OCI-LY3 (cell line): ENCODE measurements at regions not wholly inside any gene's neighbourhood (a gene's known extent, or its start where the extent isn't known, plus 50 kb on each side); places are given as distances from the start of the nearest gene placed in this dataset.

Experiments
- EZH2phosphoT487 ChIP-seq: fragments of 200-600 bp; shearing (Covaris generic); IDR thresholded peaks from 2 replicates; pipeline ENCODE4 v1.6.1; 2018; ENCODE audit warnings: antibody characterized with exemption, mixed run types, low read depth
- TF ChIP-seq, protein P1 (sequence below): fragments of 200-600, 300-600 bp; sonication (generic); IDR thresholded peaks from 2 replicates; pipeline ENCODE4 v1.5.1; 2014; ENCODE audit warnings: antibody characterized with exemption, low read length, low read depth

DNA sequence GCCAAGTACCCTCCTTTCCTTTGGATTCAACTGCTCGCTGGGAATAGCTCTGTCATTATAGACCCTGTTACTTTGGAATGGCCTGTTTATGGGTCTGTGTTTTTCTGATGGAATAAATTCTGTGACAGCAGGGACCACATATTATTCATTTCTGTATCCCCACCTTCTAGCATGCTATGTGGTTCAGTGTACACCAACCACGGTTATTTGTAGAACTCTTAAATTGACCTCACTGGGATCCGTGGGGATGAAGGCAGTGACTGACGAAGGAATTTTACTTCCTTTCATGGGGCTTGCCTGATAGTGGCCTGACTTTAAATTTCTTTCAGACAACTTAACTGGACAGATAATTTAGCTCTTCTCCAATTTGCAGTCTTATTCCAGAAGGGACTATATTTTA, 343.2 kb downstream of the SPRY1 start:
- TF ChIP-seq, protein P1, sequence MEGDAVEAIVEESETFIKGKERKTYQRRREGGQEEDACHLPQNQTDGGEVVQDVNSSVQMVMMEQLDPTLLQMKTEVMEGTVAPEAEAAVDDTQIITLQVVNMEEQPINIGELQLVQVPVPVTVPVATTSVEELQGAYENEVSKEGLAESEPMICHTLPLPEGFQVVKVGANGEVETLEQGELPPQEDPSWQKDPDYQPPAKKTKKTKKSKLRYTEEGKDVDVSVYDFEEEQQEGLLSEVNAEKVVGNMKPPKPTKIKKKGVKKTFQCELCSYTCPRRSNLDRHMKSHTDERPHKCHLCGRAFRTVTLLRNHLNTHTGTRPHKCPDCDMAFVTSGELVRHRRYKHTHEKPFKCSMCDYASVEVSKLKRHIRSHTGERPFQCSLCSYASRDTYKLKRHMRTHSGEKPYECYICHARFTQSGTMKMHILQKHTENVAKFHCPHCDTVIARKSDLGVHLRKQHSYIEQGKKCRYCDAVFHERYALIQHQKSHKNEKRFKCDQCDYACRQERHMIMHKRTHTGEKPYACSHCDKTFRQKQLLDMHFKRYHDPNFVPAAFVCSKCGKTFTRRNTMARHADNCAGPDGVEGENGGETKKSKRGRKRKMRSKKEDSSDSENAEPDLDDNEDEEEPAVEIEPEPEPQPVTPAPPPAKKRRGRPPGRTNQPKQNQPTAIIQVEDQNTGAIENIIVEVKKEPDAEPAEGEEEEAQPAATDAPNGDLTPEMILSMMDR = no peak
- TF ChIP-seq EZH2phosphoT487 = no peak
